HEK293T (cell line): ENCODE measurements at regions not wholly inside any gene's neighbourhood (a gene's known extent, or its start where the extent isn't known, plus 50 kb on each side); places are given as distances from the start of the nearest gene placed in this dataset.

Experiments used
- BHLHE40 ChIP-seq: fragments of 450-650 bp; IDR thresholded peaks from 2 replicates; pipeline ENCODE4 v1.6.1; 2016; ENCODE audit warnings: mild to moderate bottlenecking, moderate library complexity, borderline replicate concordance
- ELF4 ChIP-seq: fragments of 450-650 bp; IDR thresholded peaks from 2 replicates; pipeline ENCODE4 v1.6.1; 2017; ENCODE audit warnings: antibody characterized with exemption
- FOXA1 ChIP-seq: fragments of 450-650 bp; IDR thresholded peaks from 2 replicates; pipeline ENCODE4 v1.6.1; 2016; ENCODE audit warnings: mild to moderate bottlenecking
- FOXM1 ChIP-seq: fragments of 450-650 bp; IDR thresholded peaks from 2 replicates; pipeline ENCODE4 v1.6.1; 2017; ENCODE audit warnings: mild to moderate bottlenecking, borderline replicate concordance
- HDGF ChIP-seq: fragments of 450-650 bp; IDR thresholded peaks from 2 replicates; pipeline ENCODE4 v1.6.1; 2017; ENCODE audit warnings: antibody characterized with exemption, borderline replicate concordance
- LEF1 ChIP-seq: fragments of 450-650 bp; IDR thresholded peaks from 2 replicates; pipeline ENCODE4 v1.6.1; 2017; ENCODE audit warnings: mild to moderate bottlenecking, borderline replicate concordance
- NFRKB ChIP-seq: fragments of 450-650 bp; IDR thresholded peaks from 2 replicates; pipeline ENCODE4 v1.6.1; 2016; ENCODE audit warnings: mild to moderate bottlenecking, moderate library complexity
- SP1 ChIP-seq: fragments of 450-650 bp; IDR thresholded peaks from 2 replicates; pipeline ENCODE4 v1.6.1; 2017
- SUZ12 ChIP-seq: fragments of 450-650 bp; IDR thresholded peaks from 2 replicates; pipeline ENCODE4 v1.6.1; 2016; ENCODE audit warnings: mild to moderate bottlenecking
- TARDBP ChIP-seq: fragments of 450-650 bp; IDR thresholded peaks from 2 replicates; pipeline ENCODE4 v1.6.1; 2016
- ZNF384 ChIP-seq: fragments of 450-650 bp; IDR thresholded peaks from 2 replicates; pipeline ENCODE4 v1.6.1; 2016

DNA sequence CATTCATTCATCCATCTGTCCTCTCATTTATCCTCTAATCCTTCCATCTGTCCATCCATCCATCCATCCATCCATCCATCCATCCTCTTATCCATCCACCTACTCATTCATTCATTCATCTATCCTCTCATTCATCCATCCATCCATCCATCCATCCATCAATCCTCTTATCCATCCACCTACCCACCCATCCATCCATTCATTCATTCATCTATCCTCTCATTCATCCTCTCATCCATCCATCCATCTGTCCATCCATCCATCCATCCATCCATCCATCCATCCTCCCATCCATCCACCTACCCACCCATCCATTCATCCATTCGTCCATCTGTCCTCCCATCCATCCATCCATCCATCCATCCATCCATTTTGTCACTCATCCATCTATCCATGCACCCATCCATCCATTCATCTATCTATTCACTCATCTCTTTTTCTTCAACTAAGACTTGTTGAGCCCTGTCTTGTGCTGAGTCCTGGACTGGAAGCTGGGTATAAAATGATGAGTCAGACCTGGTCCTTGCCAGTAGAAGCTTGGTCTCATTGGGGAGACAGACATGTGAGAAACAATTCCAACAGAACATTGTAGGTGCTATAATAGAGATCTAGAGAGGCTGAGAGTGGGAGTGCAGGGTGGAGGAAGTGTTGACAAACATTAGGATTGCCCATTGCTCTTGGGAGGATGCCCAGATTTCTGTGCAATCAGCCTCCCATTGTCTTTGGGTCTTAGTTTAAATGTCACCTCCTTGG is 55.0 kb upstream of the IER5L start:
- TF ChIP-seq SUZ12 (no peak), TARDBP (no peak), FOXA1 (no peak), BHLHE40 (no peak), SP1 (no peak), NFRKB (no peak), FOXM1 (no peak), HDGF (no peak), ELF4 (no peak), LEF1 (no peak), ZNF384 (no peak)
